CD4-positive, alpha-beta T cell treated with Interleukin-12 subunit alpha and Interleukin-12 subunit beta, for 1 hour (primary cell): ENCODE measurements at regions not wholly inside any gene's neighbourhood (a gene's known extent, or its start where the extent isn't known, plus 50 kb on each side); places are given as distances from the start of the nearest gene placed in this dataset.
"Not testable (repeated sequence)": the region's sequence is repeated elsewhere in the genome, so short reads cannot be mapped to it uniquely, and the experiment has no call there.

Source experiments
- DNase-seq: peaks from one replicate; pipeline ENCODE4 v3.0.0-alpha.2; 2020

GRCh38 chr6:121647905-121648304 is 212.5 kb downstream of the GJA1 start:
- DNase-seq, result no peak

GRCh38 chr6:121649951-121650350 is 214.5 kb downstream of the GJA1 start:
- no peak for DNase-seq

- DNase-seq, result peak; percentile 0
Measured at GRCh38 chr6:121651420-121651819, 216.0 kb downstream of the GJA1 start.

GRCh38 chr6:121652223-121652622 is 216.8 kb downstream of the GJA1 start:
- no peak for DNase-seq

GRCh38 chr6:121652726-121653623 is 217.5 kb downstream of the GJA1 start:
- no peak for DNase-seq

GRCh38 chr6:121653624-121654008 is 218.2 kb downstream of the GJA1 start:
- no peak for DNase-seq

GRCh38 chr6:121657972-121658371 is 222.5 kb downstream of the GJA1 start:
- DNase-seq, result no peak

- no peak for DNase-seq
Measured at GRCh38 chr6:121660277-121660676, 224.8 kb downstream of the GJA1 start.

GRCh38 chr6:121663292-121663810 is 227.9 kb downstream of the GJA1 start:
- no peak for DNase-seq

GRCh38 chr6:121664158-121664557 is 228.7 kb downstream of the GJA1 start:
- DNase-seq, result no peak

- DNase-seq, result no peak
Measured at GRCh38 chr6:121666814-121667213, 231.4 kb downstream of the GJA1 start.

GRCh38 chr6:121668259-121668658 is 232.8 kb downstream of the GJA1 start:
- no peak for DNase-seq

GRCh38 chr6:121670511-121670910 is 235.1 kb downstream of the GJA1 start:
- DNase-seq, result no peak

- DNase-seq, result no peak
Measured at GRCh38 chr6:121677571-121677970, 242.1 kb downstream of the GJA1 start.

GRCh38 chr6:121678245-121678644 is 242.8 kb downstream of the GJA1 start:
- no peak for DNase-seq

GRCh38 chr6:121680058-121680457 is 244.6 kb downstream of the GJA1 start:
- DNase-seq, result no peak

- no peak for DNase-seq
Measured at GRCh38 chr6:121682666-121683065, 247.2 kb downstream of the GJA1 start.

GRCh38 chr6:121685806-121686205 is 250.4 kb downstream of the GJA1 start:
- DNase-seq, result not testable (repeated sequence)

- no peak for DNase-seq
Measured at GRCh38 chr6:121686611-121687023, 251.2 kb downstream of the GJA1 start.

- no peak for DNase-seq
Measured at GRCh38 chr6:121688974-121689373, 253.5 kb downstream of the GJA1 start.

- no peak for DNase-seq
Measured at GRCh38 chr6:121691126-121691551, 255.7 kb downstream of the GJA1 start.

- DNase-seq, result no peak
Measured at GRCh38 chr6:121694389-121694788, 258.9 kb downstream of the GJA1 start.

- DNase-seq, result no peak
Measured at GRCh38 chr6:121694801-121695251, 259.4 kb downstream of the GJA1 start.

GRCh38 chr6:121695329-121695728 is 259.9 kb downstream of the GJA1 start:
- DNase-seq, result no peak

GRCh38 chr6:121697921-121698320 is 262.5 kb downstream of the GJA1 start:
- DNase-seq, result no peak
